ENCODE measurements at regions not wholly inside any gene's neighbourhood (a gene's known extent, or its start where the extent isn't known, plus 50 kb on each side); places are given as distances from the start of the nearest gene placed in this dataset.

DNA sequence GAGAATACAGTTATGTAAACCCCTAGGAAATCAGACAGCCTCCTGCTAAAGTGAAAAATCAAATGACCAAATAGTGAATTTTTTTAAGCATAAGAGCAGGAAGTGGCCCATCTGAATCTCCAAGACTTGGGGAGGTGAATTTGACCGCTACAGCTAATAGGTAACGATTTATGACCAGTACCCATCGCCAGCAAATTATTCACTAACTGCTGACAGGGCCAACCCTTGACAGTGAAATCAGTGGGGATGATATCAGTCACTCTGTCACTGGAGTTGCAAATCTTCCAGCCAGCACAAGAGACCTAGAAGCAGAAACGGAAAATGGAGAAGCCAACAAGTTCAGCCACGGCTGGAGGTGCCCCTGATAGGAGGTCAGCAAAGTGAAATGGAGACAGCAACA is 164.3 kb upstream of the PIK3C3 start:
- no peak for TF ChIP-seq CTCF (conservative IDR thresholded peaks at IDR 0.05 in 1 of 2, IDR thresholded peaks at IDR 0.05 in 1 of 2; ENCODE audit: extremely low read depth in 1 of 2, insufficient read depth in 1 of 2, low read depth in 1 of 2, low read length in 2 of 2)
- TF ChIP-seq EZH2 (IDR thresholded peaks at IDR 0.05; ENCODE audit: borderline replicate concordance, low read length), result no peak
